GM18502 (cell line): ENCODE measurements at regions not wholly inside any gene's neighbourhood (a gene's known extent, or its start where the extent isn't known, plus 50 kb on each side); places are given as distances from the start of the nearest gene placed in this dataset.
"Not testable (repeated sequence)": the region's sequence is repeated elsewhere in the genome, so short reads cannot be mapped to it uniquely, and the experiment has no call there.

Source experiments
- ATAC-seq: cut with Tn5 transposase; IDR thresholded peaks from one replicate; pipeline ENCODE4 v1.9.1; 2021; ENCODE audit warnings: mild to moderate bottlenecking; ENCODE audit not compliant: unreplicated experiment, poor library complexity

DNA sequence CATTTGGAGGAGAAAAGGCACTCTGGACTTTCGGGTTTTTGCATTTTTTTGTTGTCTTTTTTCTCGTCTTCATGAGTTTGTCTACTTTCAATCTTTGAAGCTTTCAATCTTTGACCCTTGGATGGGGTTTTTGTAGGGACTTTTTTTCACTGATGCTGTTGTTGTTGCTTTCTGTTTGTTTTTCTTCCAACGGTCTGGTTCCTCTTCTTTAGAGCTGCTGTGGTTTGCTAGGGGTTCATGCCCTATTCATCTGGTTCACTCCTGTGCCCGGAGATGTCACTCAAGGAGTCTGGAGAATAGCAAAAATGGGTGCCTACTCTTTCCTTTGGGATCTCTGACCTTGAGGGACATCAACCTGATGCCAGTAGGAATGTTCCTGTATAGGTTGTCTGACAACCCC lies 378.6 kb upstream of the TYRP1 start:
- ATAC-seq: no peak

GRCh38 chr9:12318732-12319685 lies 374.2 kb upstream of the TYRP1 start:
- ATAC-seq: no peak

GRCh38 chr9:12329623-12329985 lies 363.6 kb upstream of the TYRP1 start:
- ATAC-seq: no peak

DNA sequence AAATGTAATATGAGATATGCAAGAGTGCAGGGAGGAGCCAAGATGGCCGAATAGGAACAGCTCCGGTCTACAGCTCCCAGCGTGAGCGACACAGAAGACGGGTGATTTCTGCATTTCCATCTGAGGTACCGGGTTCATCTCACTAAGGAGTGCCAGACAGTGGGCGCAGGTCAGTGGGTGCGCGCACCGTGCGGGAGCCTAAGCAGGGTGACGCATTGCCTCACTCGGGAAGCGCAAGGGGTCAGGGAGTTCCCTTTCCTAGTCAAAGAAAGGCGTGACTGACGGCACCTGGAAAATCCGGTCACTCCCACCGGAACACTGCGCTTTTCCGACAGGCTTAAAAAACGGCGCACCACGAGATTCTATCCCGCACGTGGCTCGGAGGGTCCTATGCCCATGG lies 359.2 kb upstream of the TYRP1 start:
- not testable (repeated sequence) for ATAC-seq

DNA sequence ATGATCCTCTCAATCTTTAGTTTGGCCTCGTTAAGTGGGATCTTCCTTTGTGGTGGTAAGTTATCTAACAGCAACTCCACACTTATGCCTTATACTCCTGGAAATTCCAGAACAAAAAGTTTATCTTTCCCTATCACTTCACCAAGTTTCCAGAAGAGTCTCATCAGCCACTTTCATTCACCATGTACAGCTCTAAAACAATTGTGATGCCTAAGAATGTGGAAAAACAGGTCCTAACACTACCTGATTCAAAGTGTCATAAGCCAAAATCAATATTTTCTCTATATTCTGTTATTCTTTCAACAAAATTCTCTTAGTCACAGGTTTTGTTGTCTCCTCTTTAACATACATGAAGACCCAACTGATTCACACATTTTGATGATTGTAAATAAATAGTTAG lies 342.4 kb upstream of the TYRP1 start:
- no peak for ATAC-seq

DNA sequence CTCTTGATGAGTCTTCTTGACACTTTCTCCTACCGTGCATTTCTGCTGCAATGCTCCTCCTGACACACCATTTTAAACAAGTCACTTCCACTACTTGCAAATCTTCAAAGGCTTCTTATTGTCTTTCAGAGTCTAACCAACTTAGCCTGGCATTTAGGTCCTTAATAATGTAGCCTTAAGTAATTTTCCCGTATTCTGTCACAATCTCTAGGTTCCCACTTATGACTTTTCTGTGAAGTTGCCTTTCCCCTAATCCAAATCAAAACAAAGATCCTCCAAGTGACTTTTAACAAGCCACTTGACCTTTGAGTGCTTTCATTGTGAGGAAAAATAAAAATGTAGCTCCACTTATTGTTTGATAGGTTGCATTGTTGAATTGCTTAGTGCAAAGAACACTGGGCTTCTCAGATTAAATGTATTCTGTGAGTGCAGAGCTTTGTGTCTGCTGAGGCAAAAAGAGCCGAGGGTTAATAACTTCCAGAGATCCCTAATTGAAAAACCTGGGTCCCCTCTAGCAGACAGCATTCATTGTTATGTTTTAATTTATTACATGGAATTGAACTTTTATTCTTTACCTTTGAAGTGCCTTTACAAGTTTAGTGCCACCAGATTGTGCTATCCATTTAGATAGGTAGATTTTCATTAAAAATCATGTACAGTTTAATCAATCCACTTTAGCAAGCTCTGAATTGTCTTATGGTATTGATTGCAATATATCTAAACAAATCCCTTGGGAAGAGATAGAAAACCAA lies 341.7 kb upstream of the TYRP1 start:
- no peak for ATAC-seq

DNA sequence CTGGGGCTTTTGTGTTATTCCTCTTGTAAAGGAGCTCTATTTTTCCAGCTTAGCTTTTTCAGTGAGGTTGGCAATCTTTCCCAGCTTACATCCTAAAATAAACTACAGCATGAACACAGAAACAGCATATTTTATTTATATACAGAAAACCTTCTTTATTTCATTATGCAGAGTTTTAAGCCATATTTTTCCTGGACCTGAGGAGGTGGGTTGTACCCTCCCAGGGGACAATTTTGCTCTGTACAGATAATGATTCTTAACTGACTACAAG lies 341.2 kb upstream of the TYRP1 start:
- ATAC-seq: no peak

DNA sequence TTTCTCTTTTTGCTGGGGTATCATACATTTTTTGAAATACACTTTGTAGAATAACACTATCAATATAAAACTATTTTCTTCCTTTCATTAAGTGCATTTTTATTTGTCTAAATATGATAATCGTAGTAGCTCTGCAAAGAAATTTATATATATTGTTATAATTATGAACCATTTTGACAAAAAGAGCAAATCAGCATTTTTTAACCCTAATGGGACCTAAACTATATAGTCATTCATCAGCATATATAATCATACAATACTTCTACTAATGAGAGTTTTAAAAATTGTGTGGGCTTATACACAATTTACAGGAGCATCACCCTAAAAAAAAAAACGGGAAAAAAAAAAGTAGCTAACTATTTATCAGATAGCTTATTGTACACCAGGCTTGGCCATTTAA lies 329.7 kb upstream of the TYRP1 start:
- no peak for ATAC-seq

DNA sequence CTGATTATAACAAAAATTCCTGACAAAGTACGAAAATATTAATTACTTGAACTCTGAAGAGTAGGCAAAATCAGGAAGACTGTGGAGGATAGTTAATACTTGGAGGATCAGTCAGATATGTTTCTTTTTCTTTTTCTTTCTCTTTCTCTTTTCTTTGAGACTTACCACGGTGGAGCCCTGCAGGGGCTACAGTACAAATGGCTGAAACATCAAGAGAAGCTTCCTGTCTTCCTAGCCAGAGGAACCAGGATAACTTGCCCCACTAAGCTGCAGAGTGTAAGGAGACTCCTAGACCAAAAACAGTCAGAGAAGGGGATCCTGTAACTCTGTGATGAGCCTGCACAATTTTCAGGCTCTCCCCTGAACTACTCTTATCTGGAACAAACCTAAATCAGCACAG lies 324.6 kb upstream of the TYRP1 start:
- no peak for ATAC-seq

GRCh38 chr9:12391839-12392509 lies 301.2 kb upstream of the TYRP1 start:
- no peak for ATAC-seq

DNA sequence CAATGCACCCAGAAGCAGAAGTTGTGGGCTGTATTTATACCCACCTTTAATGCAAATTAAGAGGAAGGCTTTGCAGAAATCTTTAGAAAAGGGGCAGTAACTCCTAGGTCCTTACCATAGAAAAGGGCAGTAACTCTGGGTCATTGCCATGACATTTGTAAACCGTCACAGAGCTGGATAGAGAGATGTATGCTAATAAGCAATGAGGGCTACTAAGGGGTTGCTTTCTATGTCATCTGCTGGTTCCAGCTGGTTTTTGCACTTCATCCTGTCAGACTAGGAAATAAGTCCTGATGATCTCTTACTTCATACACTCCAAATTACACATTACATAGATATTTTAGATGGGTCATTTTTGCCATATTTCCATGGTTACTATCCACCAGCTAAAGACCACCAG lies 299.1 kb upstream of the TYRP1 start:
- ATAC-seq: no peak

DNA sequence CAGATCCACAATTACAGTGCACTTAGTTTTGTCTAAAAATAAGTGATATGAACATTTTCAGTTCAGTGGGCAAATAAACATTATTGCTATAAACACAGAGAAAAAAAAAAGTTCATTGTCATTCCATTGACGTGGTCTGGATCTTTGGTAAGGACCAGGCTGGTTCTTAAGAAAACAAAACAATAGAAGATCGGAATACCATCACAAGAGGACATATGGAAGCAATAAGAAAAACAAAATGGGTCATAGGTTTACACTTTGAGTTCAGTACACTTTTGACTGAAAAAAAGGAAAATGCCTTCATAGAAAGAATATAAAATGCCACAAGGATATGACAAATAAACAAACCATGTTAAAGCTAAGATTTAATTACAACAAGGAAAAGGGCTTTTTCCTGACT lies 289.5 kb upstream of the TYRP1 start:
- ATAC-seq: no peak

- ATAC-seq: no peak
These were observed 279.2 kb upstream of the TYRP1 start for GRCh38 chr9:12413986-12414385.

- no peak for ATAC-seq
These were observed 278.7 kb upstream of the TYRP1 start for GRCh38 chr9:12414514-12414913.

DNA sequence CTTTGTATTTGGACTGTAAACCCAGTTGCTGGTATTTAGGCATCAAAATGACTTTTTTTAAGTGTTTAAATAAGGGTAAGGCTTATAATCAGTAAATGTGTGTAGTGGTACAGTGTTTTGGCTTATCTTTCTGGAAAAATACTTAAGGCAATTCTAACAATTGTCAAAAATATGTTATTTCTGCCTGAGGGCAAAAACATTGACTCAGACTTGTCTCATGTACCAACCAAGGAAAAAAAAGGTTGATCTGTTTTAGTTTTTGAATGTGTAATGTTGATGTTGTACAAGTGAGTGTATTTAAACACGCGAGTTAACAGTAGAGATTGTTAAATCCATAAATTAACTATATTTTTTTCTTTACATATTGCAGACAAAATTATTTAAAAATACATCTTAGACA lies 277.8 kb upstream of the TYRP1 start:
- no peak for ATAC-seq

GRCh38 chr9:12416716-12417115 lies 276.5 kb upstream of the TYRP1 start:
- no peak for ATAC-seq

GRCh38 chr9:12424243-12424642 lies 268.9 kb upstream of the TYRP1 start:
- ATAC-seq: no peak

DNA sequence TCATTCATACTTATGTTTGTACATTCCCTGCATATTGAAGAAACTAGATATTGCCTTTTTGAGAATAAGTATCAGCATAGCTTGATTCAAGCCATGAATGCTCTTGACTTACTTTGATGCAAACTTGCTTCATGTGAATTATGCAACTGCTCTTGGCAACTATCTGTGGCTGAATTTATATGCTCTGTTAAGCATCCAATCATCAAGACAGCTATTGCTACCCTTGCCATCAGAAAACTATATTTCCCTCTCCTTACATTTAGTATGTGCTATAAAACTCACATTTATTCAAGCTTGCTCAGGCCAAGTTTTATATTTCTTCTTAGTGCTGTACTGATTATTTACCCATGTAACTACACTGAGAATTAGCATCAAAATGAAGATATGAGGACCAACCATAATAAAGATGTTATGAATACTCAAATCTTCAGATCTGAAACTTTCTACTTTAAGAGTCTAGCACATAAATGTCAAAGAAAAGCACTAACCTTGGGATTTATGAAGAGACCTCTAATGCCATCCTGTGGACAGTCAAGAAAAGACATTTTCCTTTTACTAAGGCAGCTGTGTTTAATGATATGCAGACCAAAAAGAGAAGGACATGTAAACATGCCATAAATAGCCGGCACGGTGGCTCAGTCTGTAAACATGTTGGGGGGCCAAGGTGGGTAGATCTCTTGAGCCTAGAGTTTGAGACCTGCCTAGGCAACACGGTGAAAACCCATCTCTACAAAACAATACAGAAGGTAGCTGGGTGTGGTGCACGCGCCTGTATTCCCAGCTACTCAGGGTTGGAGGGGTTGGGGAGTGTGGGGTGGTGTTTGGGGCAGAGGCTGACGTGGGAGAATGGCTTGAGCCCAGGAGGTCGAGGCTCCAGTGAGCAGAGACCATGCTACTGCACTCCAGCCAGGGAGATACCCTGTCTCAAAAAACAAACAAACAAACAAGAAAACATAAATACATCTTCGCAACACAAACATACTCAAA lies 267.0 kb upstream of the TYRP1 start:
- ATAC-seq: no peak

DNA sequence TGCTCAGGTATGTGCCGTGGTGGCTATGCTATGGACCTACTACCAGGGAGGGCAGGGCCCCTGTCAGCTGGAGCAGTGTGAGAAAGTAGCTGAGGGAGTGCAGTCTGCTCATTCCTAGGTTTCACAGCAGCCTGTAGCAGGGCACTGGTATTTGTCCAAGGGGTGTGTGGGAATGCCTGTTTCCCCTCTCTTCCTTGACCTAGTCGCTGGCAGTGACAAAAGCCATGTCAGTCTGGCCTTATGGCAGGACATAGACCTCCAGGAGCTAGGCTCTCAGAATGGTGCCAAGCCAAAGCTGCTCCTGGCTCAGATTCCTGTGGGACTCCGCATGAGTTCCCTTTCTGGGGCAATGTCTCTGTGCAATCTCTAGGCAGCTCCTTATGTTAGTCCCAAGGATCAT lies 253.9 kb upstream of the TYRP1 start:
- ATAC-seq: no peak

- not testable (repeated sequence) for ATAC-seq
These were observed 252.1 kb upstream of the TYRP1 start for GRCh38 chr9:12441080-12441479.
